ENCODE measurements at regions not wholly inside any gene's neighbourhood (a gene's known extent, or its start where the extent isn't known, plus 50 kb on each side); places are given as distances from the start of the nearest gene placed in this dataset.

GRCh38 chr9:126754436-126755316 is 50.2 kb upstream of the ZBTB43 start:
- H3K4me1 ChIP-seq (ENCODE audit: insufficient read depth, low read length), result no peaks in the 10 kb centered on the region
- no peak overlapping the region for H3K4me3 Mint-ChIP-seq
- no peaks in the 10 kb centered on the region for H3K9me3 ChIP-seq (ENCODE audit: control insufficient read depth in 1 of 2, insufficient read depth in 1 of 2, low read length in 2 of 2)
- H3K36me3 ChIP-seq (ENCODE audit: insufficient read depth, low read length), result no peaks in the 10 kb centered on the region
- no peak for DNase-seq
- H3K36me3 Mint-ChIP-seq (ENCODE audit: low read depth), result no peaks in the 10 kb centered on the region
- intact Hi-C loops (cut with DNase I, micrococcal nuclease), result no loop called here
- H3K9me3 Mint-ChIP-seq, result no peaks in the 10 kb centered on the region
- no peaks in the 10 kb centered on the region for H3K4me1 Mint-ChIP-seq (ENCODE audit: low read depth)
- POLR2A ChIA-PET, result interaction anchor here (1.2 kb wide), 1 partner anchor 31 kb away, joined by 3 read pairs; no protein-coding TSS in a partner anchor
- H3K27me3 ChIP-seq (ENCODE audit: control insufficient read depth in 1 of 2, insufficient read depth in 2 of 2, low read length in 2 of 2), result peaks cover 0 to 4% of the 10 kb centered on the region in 2 experiments
- H3K27me3 Mint-ChIP-seq, result no peaks in the 10 kb centered on the region
- no peak overlapping the region for H3K4me3 ChIP-seq (ENCODE audit: low read length)
- TF ChIP-seq CTCF (IDR thresholded peaks at IDR 0.05), result no peak
- CTCF ChIA-PET, result interaction anchor here (0.7 kb wide), 1 partner anchor 136 kb away, joined by 5 read pairs; no protein-coding TSS in a partner anchor
- ATAC-seq (ENCODE audit: poor library complexity), result no peak
- no peak overlapping the region for H3K27ac Mint-ChIP-seq
- no peak overlapping the region for H3K27ac ChIP-seq (ENCODE audit: low read depth in 1 of 2, low read length in 2 of 2)

Data from CD4-positive, alpha-beta T cell (primary cell).